T-helper 17 cell (primary cell): ENCODE measurements at regions not wholly inside any gene's neighbourhood (a gene's known extent, or its start where the extent isn't known, plus 50 kb on each side); places are given as distances from the start of the nearest gene placed in this dataset.
A peak's percentile ranks its signal among the peaks of the same experiment; 100 is the strongest.

Experiments
- ATAC-seq: fragments of 150-1000 bp; cut with Tn5 transposase; 2 replicates; pipeline ENCODE4 v1.10.0; 2021; ENCODE audit warnings: mild to moderate bottlenecking, moderate library complexity
- DNase-seq, 3 donors: peaks; one replicate each; pipeline versions ENCODE4 v3.0.0 to v3.0.0-alpha.2; 2020 to 2021
- H3K9me3 ChIP-seq: one replicate; pipeline ENCODE4 v1.7.0; 2013; ENCODE audit warnings: low read length, mild to moderate bottlenecking; ENCODE audit not compliant: control insufficient read depth, poor library complexity, severe bottlenecking
- H3K27ac Mint-ChIP-seq: one replicate; pipeline ENCODE4 v1.8.0; 2022; ENCODE audit warnings: mild to moderate bottlenecking, moderate library complexity, mixed read lengths
- H3K27me3 Mint-ChIP-seq: one replicate; pipeline ENCODE4 v1.8.0; 2022; ENCODE audit warnings: mixed read lengths
- H3K36me3 Mint-ChIP-seq: one replicate; pipeline ENCODE4 v1.8.0; 2022; ENCODE audit warnings: low read depth, mixed read lengths
- H3K4me1 Mint-ChIP-seq: one replicate; pipeline ENCODE4 v1.8.0; 2022; ENCODE audit warnings: mild to moderate bottlenecking, mixed read lengths
- H3K4me3 Mint-ChIP-seq: one replicate; pipeline ENCODE4 v1.8.0; 2022; ENCODE audit warnings: mild to moderate bottlenecking, moderate library complexity, mixed read lengths

DNA sequence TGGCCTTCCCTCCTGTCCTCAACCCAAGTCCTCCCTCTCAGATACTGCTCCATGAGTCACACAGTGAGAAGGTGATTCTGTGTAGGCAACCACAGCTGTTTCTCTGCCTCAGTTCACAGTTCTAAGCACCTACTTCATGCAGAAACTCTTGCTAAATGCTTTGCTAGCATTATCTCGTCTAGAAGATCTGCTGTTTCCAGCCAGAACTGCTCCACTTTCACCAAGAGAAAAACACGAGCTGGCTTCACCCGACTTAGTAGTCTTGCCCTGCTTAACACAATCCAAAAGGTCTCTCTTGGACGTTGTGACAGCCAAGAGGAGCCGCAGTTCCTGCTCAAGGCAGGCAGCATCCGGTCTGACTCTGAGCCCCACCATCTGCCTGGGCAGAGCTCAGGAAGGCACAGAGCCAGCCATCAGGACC lies 272.1 kb downstream of the UACA start:
- peaks cover 79% of the 10 kb centered on the region for H3K4me1 Mint-ChIP-seq
- no peaks in the 10 kb centered on the region for H3K9me3 ChIP-seq
- H3K27me3 Mint-ChIP-seq = peaks cover 14% of the 10 kb centered on the region
- no peak for DNase-seq
- ATAC-seq = no peak
- H3K36me3 Mint-ChIP-seq = no peaks in the 10 kb centered on the region
- peak overlapping the region; percentile 87 for H3K4me3 Mint-ChIP-seq
- peak overlapping the region; percentile 90 for H3K27ac Mint-ChIP-seq

DNA sequence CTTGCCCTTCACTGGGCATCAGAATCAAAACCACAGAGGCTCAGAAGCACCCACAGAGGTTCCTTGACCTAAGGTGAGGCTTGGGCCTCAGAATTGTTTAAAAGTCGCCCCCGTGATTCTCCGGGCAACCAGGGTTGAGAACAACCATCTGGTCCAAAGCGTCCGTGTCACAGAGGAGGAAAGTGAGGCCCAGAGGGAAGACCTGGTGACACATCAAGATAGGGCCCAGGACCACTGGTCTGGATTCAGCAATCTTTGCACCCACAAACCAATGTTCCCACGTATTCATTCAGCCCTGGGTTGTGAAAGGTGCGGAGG lies 272.6 kb downstream of the UACA start:
- ATAC-seq (no peak), DNase-seq (no peak)
- Mint-ChIP-seq H3K36me3 (no peaks in the 10 kb centered on the region), H3K4me1 (peaks cover 80% of the 10 kb centered on the region), H3K27me3 (peaks cover 14% of the 10 kb centered on the region), H3K4me3 (peak overlapping the region; percentile 21), H3K27ac (peak overlapping the region; percentile 90)
- no peaks in the 10 kb centered on the region for H3K9me3 ChIP-seq

DNA sequence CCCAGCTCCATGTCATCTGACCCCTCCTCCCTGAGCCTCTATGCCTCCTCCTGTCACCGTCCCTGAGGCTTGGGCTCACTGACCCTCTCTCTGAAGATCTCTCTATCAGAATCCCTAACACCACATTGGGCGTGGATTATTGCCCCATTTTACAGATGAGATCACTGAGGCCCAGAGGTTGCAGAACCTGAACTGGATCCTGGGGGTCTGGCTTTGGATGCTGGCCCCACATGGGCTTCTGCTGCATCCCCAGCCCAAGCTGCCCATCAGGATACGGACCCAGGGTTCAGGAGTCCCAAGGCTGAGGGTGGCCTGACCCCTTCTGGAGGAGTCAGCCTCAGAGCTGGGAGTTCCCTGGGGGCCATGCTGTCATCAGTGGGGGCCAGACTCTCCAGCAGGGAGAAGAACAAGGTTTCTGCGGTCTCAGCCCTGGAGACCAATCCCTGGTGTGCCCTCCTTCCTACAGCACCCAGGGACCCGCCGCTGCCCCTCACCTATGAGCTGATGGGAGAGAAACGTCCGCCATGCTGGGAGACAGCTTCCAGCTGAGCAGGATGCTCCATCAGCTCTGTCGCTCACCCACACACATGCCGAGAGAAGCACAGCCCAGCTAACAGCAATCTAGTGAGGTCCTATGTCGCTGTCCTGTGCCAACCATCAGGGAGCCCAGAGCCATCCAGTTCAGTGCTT lies 273.1 kb downstream of the UACA start:
- peaks cover 14% of the 10 kb centered on the region for H3K27me3 Mint-ChIP-seq
- DNase-seq = no peak
- H3K36me3 Mint-ChIP-seq = peaks cover 2% of the 10 kb centered on the region
- peak overlapping the region; percentile 21 for H3K4me3 Mint-ChIP-seq
- H3K4me1 Mint-ChIP-seq = peaks cover 79% of the 10 kb centered on the region
- H3K9me3 ChIP-seq = no peaks in the 10 kb centered on the region
- no peak for ATAC-seq
- H3K27ac Mint-ChIP-seq = peak overlapping the region; percentile 90

DNA sequence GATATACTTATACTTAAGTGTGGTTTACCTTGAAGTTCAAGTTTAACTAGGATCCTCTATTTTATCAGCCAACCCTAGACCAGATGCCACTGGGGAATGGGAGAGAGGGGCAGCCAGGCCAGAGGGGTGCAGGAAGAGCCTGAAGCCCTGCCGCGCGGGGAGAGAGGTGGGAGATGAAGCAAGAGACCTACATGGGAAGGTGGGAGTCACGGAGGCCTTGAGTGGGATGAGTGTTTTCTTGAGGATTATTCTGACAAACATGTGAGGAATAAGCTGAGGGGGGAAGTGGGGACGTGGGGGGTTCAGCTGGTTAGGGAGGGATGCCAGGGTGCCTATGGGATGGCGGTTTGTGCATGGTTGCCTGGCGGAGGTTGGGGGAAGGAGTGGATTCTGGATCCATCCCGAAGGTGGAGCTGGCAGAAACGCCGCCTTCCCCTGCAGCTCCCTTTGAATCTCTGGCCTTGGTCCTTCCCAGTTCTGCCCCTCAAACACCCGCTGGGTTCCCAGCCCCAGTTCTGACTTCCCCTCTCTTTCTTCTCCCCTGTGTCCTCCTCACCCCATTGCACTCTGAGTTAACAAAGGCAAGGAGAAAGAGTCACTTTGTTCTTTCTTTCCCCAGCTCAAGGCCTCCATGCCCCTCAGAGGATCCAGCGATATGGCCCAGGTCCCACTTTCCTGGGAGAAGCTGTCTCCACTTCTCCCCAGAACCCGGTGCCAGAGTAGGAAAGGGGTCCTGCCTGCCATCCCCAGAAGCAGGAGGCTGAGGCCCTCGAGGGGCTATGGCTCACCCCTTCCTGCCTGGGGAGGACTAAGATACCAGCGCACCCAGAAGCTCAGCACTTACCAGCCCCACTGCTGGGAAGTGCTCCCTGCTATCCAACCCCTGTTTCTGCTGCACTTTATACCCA lies 274.2 kb downstream of the UACA start:
- peaks cover 19% of the 10 kb centered on the region for H3K27me3 Mint-ChIP-seq
- peaks cover 74% of the 10 kb centered on the region for H3K4me1 Mint-ChIP-seq
- H3K36me3 Mint-ChIP-seq = peaks cover 4% of the 10 kb centered on the region
- H3K9me3 ChIP-seq = no peaks in the 10 kb centered on the region
- peak overlapping the region; percentile 61 for H3K4me3 Mint-ChIP-seq
- ATAC-seq = no peak
- DNase-seq = no peak
- H3K27ac Mint-ChIP-seq = peak overlapping the region; percentile 19

DNA sequence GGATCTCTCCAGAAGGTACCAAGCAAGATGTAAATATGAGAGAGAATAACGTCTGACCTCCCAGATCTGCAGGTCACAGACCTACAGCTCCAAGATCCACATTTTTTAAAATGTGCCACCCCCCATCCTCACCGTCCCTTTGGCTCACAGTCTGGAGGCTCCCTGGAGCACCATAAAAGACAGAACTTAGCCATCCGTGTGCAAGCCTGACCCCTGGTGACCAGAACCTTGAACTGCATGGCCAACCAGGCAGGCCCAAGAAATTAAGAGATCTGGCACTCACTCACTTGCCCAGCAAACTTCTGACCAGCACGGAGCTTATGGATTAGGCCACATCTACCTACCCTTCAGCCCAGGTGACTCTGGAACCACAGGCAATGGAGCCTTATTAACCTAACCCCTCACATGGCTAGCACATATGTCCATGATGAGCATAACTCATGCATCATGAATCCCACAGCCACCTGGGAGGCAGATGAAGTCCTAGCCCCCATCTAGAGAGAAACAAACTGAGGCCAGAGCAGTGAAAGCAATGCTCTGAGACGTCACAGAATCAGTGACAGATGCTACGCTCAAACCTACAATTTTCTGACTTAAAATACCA lies 275.3 kb downstream of the UACA start:
- H3K27me3 Mint-ChIP-seq = peaks cover 30% of the 10 kb centered on the region
- H3K27ac Mint-ChIP-seq = peak overlapping the region; percentile 39
- ATAC-seq = no peak
- H3K36me3 Mint-ChIP-seq = peaks cover 4% of the 10 kb centered on the region
- DNase-seq = peak; percentile 51 to 64 (median 61)
- H3K4me3 Mint-ChIP-seq = peak overlapping the region; percentile 9
- H3K4me1 Mint-ChIP-seq = peaks cover 67% of the 10 kb centered on the region
- no peaks in the 10 kb centered on the region for H3K9me3 ChIP-seq

DNA sequence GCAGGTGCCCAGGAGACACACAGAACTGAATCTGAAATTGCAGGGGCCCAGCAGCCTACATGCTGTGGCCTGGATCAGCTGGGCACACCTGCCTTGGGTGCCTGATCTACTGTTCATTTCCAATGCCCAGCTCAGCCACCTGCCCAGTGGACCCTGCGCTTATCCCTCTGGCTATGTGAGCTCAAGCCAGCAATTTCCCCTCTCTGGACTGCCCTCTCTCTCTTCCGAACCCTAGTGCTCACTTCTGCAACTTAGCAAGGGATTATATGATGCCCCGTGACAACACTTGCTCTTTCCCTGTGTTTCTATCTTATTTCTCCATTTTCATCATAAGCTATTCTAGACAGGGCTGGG lies 276.0 kb downstream of the UACA start:
- Mint-ChIP-seq H3K27ac (peak overlapping the region; percentile 51), H3K4me1 (peaks cover 65% of the 10 kb centered on the region), H3K36me3 (peaks cover 4% of the 10 kb centered on the region), H3K4me3 (peak overlapping the region; percentile 9), H3K27me3 (peaks cover 35% of the 10 kb centered on the region)
- H3K9me3 ChIP-seq = no peaks in the 10 kb centered on the region
- DNase-seq (no peak), ATAC-seq (no peak)

DNA sequence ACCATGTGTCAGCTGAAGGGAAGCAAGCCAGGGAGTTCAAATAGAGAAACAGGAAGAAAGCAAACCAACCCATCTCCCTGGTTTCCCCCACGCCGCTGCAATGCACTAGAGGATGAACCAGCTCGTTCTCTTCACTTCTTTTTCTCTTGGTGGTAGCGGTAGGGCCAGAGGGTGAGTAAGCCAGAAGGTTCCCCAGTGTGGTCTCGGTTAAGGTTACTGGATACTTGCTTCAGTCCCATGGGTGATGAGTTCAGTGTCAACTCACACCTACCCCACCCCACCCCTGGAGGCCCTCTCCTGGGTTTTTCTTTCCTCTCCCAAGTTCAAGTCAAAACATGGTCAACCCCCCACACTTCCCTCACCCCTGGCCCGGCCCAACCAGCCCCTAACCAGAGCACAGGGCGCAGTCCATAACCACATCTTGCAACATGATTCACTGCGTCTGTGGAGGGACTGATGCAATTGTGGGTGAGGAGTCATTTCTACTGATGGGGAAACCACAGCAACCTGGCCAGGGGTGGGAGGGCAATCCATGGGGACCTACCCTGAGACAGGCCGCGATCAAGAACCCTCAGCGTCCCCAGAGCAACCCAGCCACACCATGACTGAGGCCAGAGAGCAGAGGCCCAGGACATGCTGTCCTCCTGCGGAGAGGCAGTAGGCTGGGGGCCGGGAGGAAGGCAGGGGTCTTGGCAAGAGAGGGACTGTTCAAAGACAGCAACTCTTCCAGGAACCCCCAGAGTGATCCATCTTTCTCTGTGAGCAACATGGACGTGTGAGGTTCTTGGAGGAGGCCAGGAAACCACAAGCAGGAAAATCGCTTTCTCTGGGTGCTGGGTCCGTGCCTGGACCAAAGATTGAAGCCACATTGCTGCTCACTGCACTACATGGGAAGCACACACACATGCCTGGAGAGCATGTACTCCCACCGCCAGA lies 276.6 kb downstream of the UACA start:
- H3K4me3 Mint-ChIP-seq = peak overlapping the region; percentile 61
- H3K27ac Mint-ChIP-seq = peak overlapping the region; percentile 51
- no peaks in the 10 kb centered on the region for H3K9me3 ChIP-seq
- H3K36me3 Mint-ChIP-seq = peaks cover 4% of the 10 kb centered on the region
- peaks cover 62% of the 10 kb centered on the region for H3K4me1 Mint-ChIP-seq
- peak; percentile 71 for ATAC-seq
- H3K27me3 Mint-ChIP-seq = peaks cover 39% of the 10 kb centered on the region
- no peak for DNase-seq

DNA sequence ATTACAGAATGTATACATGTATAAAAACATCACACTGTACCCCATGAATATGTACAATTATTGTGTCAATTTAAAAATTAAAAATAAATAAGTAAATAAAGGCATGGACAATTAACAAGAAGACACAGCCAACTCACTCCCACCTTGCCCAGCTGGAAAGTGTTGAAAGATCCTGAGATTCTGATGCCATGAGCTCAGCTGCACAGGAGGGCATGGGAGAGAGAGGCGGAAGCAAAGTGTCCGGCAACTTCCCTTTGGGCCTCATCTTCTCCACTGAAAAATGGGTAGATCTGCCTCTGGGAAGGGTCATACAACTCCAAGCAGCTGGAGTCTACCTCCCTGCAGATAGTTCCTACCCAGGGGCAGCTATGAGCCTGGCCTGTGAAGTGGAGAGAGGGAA lies 277.3 kb downstream of the UACA start:
- Mint-ChIP-seq H3K4me1 (peaks cover 55% of the 10 kb centered on the region), H3K27me3 (peaks cover 39% of the 10 kb centered on the region), H3K4me3 (peak overlapping the region; percentile 61), H3K36me3 (peaks cover 4% of the 10 kb centered on the region), H3K27ac (peak overlapping the region; percentile 51)
- DNase-seq (no peak), ATAC-seq (no peak)
- no peaks in the 10 kb centered on the region for H3K9me3 ChIP-seq

DNA sequence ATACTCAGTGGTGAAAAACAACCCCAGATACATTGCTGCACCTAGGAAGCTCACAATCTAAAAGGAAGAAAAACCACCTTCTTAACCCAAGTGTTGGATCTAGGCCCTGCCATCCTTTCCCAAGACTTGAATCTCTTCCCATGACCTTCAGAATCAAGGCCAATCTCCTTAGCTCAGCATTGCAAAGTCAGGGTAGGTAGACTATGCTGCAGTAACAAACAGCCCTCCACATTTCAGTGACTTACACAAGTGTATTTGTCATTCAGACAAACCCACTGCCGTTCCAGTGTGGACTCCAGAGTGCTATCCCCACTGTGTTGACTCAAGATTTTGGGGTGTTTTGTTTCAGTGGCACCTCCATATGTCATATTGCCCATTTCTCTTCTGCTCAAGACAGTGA lies 278.4 kb downstream of the UACA start:
- peaks cover 52% of the 10 kb centered on the region for H3K4me1 Mint-ChIP-seq
- H3K27me3 Mint-ChIP-seq = peaks cover 31% of the 10 kb centered on the region
- no peak overlapping the region for H3K27ac Mint-ChIP-seq
- no peak overlapping the region for H3K4me3 Mint-ChIP-seq
- ATAC-seq (no peak), DNase-seq (no peak)
- peaks cover 4% of the 10 kb centered on the region for H3K36me3 Mint-ChIP-seq
- no peaks in the 10 kb centered on the region for H3K9me3 ChIP-seq

DNA sequence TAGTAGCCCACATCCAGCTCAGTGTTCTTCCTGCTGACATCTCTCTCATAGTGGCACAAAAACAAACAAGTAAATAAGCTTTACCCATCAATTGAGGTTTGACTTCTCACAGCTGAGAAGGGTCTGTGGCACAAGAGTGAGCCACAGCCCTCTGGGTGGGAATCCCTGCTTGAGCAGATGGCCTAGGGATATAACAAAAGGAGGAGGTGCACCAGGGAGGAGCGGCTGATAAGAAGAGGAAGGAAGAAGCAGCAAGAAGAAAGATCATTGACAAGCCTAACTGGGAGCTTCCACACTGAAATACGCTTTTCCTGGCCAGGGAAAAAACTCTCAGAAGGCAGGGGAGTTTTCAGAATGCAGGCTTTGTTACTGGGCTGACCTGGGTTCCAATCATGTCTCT lies 279.8 kb downstream of the UACA start:
- ATAC-seq (no peak), DNase-seq (no peak)
- H3K27ac Mint-ChIP-seq = no peak overlapping the region
- peaks cover 4% of the 10 kb centered on the region for H3K36me3 Mint-ChIP-seq
- H3K4me3 Mint-ChIP-seq = peak overlapping the region; percentile 12
- peaks cover 25% of the 10 kb centered on the region for H3K27me3 Mint-ChIP-seq
- H3K4me1 Mint-ChIP-seq = peaks cover 54% of the 10 kb centered on the region
- H3K9me3 ChIP-seq = no peaks in the 10 kb centered on the region

DNA sequence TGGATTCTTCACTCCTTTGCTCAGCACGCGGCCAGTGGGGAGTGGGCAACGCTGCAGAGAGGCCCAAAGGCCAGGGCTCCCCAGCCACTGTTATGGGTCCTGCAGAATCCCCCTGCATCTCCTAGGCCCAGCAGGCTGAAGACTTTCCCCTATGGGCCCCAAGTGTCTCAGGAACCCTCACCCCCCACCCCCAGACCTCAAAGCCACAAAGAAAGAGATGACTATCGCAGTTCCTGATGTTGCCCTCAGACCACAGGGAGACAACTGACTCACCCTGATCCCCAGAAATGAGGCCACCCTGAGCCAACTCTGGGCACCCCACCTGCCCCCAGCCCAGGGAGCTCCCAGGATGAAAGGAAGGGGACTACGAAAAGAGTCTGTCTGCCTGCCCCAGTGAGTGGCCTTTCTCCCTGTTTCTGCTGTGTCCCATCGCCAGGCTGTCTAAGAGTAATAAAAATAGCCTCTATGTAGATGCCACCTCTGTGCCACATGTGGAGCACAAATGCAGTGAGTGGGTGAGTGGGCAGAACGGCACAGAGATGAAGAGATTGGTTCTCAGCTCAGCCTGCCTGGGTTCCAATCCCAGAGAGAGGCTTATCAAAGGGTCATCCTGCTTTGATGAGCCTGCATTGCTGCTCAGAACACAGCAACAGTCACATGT lies 283.0 kb downstream of the UACA start:
- Mint-ChIP-seq H3K4me3 (peak overlapping the region; percentile 76), H3K27me3 (peaks cover 34% of the 10 kb centered on the region), H3K4me1 (peaks cover 47% of the 10 kb centered on the region), H3K36me3 (peaks cover 3% of the 10 kb centered on the region), H3K27ac (no peak overlapping the region)
- DNase-seq = peak; percentile 24 to 52 (median 25)
- H3K9me3 ChIP-seq = no peaks in the 10 kb centered on the region
- ATAC-seq = peak; percentile 94

DNA sequence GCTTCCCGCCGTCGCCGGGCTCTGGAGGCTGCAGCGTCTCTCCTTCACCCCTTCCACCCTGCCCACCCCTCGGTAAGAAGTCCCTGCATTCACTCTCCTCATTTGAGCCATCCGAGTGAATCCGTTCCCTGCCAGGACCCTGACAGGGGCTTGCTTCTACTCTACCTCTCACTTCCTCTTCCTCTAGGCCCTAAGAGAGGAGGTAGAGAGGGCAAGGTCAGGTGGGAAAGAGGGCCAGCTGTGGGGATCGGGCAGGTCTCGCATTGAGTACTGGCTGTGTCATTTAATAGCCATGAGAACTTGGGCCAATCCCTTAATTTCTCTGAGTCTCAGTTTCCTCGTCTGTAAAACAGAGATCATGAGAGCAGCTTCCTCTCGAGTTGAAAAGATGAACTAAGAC lies 283.6 kb downstream of the UACA start:
- ATAC-seq (peak; percentile 5), DNase-seq (no peak)
- Mint-ChIP-seq H3K4me1 (peaks cover 48% of the 10 kb centered on the region), H3K4me3 (peak overlapping the region; percentile 76), H3K36me3 (peaks cover 3% of the 10 kb centered on the region), H3K27ac (no peak overlapping the region), H3K27me3 (peaks cover 37% of the 10 kb centered on the region)
- no peaks in the 10 kb centered on the region for H3K9me3 ChIP-seq
